Body of pancreas (tissue), 4 donors: ENCODE measurements at regions not wholly inside any gene's neighbourhood (a gene's known extent, or its start where the extent isn't known, plus 50 kb on each side); places are given as distances from the start of the nearest gene placed in this dataset.

Source experiments
- POLR2A ChIP-seq, 3 donors: fragments of 450-650 bp; IDR thresholded peaks; one replicate each; pipeline ENCODE4 v1.6.1; 2016; ENCODE audit warnings: antibody characterized with exemption in 3 of 3, mild to moderate bottlenecking in 2 of 3
- TF ChIP-seq, protein P1 (sequence below), 7 experiments: fragments of 450-650 bp in 4 of 7; fragments of 200-600 bp in 3 of 7; sonication (generic) in 3 of 7; IDR thresholded peaks; one replicate each; pipeline ENCODE4 v1.5.1; 2016 to 2019; ENCODE audit warnings: antibody characterized with exemption in 7 of 7

DNA sequence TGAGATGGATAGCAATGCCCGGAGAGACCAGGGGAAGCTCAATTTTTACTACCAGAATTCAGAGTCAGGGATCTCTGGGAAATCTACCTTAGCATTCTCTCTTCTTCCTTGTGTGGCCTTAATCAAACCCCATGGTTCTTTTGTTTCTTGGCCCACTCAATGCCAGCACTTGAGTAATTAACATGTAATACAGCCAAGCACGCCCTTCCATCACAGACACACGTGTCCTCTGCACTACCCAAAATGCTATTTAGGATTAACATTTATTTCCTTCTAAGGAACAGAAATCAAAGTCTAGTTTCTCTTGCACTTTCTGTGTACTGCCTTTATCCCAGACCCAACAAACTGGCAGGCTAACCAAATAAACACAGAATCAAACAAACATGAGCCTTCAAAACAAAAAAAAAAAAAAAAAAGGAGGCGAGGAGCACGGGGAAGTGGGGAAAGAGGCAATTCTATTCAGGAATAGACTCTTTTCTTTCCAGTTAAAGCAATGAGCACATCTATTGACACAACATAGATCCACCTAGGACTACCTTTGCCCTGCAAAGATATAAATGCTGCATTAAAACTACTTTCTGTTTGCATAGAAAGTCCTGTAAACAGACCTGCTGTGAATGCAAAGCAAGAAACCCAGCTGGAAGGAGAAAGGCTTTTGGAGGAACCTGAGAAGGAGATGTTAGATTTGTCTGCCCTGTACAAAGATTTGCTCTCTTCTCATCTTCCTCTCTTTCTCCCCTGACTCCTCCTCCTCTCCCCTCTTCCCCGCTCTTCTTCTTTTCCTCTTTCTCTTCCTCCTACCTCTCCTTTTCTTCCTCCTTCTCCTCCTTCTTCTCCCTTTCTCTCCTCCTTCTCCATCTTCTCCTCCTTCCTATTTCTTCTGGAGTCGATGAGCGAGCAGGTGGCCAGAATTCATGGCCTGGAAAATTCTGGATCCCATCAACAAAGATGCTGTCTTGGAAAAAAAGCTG lies 294.4 kb downstream of the NPIPA8 start:
- TF ChIP-seq, protein P1, sequence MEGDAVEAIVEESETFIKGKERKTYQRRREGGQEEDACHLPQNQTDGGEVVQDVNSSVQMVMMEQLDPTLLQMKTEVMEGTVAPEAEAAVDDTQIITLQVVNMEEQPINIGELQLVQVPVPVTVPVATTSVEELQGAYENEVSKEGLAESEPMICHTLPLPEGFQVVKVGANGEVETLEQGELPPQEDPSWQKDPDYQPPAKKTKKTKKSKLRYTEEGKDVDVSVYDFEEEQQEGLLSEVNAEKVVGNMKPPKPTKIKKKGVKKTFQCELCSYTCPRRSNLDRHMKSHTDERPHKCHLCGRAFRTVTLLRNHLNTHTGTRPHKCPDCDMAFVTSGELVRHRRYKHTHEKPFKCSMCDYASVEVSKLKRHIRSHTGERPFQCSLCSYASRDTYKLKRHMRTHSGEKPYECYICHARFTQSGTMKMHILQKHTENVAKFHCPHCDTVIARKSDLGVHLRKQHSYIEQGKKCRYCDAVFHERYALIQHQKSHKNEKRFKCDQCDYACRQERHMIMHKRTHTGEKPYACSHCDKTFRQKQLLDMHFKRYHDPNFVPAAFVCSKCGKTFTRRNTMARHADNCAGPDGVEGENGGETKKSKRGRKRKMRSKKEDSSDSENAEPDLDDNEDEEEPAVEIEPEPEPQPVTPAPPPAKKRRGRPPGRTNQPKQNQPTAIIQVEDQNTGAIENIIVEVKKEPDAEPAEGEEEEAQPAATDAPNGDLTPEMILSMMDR (IDR thresholded peaks at IDR 0.05): no peak
- no peak for TF ChIP-seq POLR2A (IDR thresholded peaks at IDR 0.05)
